Heart right ventricle (tissue), 16 donors: ENCODE measurements at regions not wholly inside any gene's neighbourhood (a gene's known extent, or its start where the extent isn't known, plus 50 kb on each side); places are given as distances from the start of the nearest gene placed in this dataset.

ENCODE experiments used
- ATAC-seq, 8 donors: fragments of 200-7000 bp; cut with Tn5 transposase; one replicate each; pipeline ENCODE4 v1.9.1; 2020; ENCODE audit warnings: mild to moderate bottlenecking in 8 of 8, moderate library complexity in 8 of 8, moderate number of reproducible peaks in 1 of 8
- DNase-seq, 2 donors: peaks; one replicate each; pipeline ENCODE4 v3.0.0-alpha.2; 2020
- H3K27ac ChIP-seq, 10 donors: fragments of 200-600 bp; sonication (generic) in 2 of 10; one replicate each; pipeline versions ENCODE4 v1.5.0 to v1.8.0; 2020 to 2022; ENCODE audit warnings: mild to moderate bottlenecking in 3 of 10
- H3K27me3 ChIP-seq, 7 donors: fragments of 200-600 bp; one replicate each; pipeline ENCODE4 v1.8.0; 2021 to 2022; ENCODE audit warnings: mild to moderate bottlenecking in 2 of 7
- H3K36me3 ChIP-seq, 9 donors: fragments of 200-600 bp; sonication (generic) in 1 of 9; one replicate each; pipeline versions ENCODE4 v1.5.0 to v1.8.0; 2020 to 2022; ENCODE audit warnings: mild to moderate bottlenecking in 2 of 9
- H3K4me1 ChIP-seq, 9 donors: fragments of 200-600 bp; sonication (generic) in 1 of 9; one replicate each; pipeline versions ENCODE4 v1.5.0 to v1.8.0; 2020 to 2022; ENCODE audit warnings: mild to moderate bottlenecking in 4 of 9
- H3K4me3 ChIP-seq, 10 donors: fragments of 200-600 bp; sonication (generic) in 2 of 10; one replicate each; pipeline versions ENCODE4 v1.5.0 to v1.8.0; 2020 to 2022; ENCODE audit warnings: mild to moderate bottlenecking in 7 of 10, moderate library complexity in 2 of 10
- H3K9me3 ChIP-seq, 11 donors: fragments of 200-600 bp in 10 of 11; sonication (generic) in 2 of 11; one replicate each; pipeline versions ENCODE4 v1.5.0 to v1.8.0; 2013 to 2022; ENCODE audit warnings: mild to moderate bottlenecking in 2 of 11, control low read depth in 1 of 11, moderate library complexity in 1 of 11
- WGBS, 2 donors: extraction: QIAGEN DNeasy Blood & Tissue Kit; methylation state at CpG; one replicate each; pipeline ENCODE4 v1.1.7; 2013; ENCODE audit warnings: inconsistent platforms in 1 of 2; 5-methylcytosine and 5-hydroxymethylcytosine counted together
- intact Hi-C, 10 donors: fragments of 100-400 bp; cut with DNase I; formaldehyde crosslinking; loops; one replicate each; pipeline versions ENCODE4 v1.11.1 to v1.14.2; 2022
- TF ChIP-seq, protein P1 (sequence below), 9 donors: fragments of 200-600 bp; sonication (generic) in 2 of 9; IDR thresholded peaks; one replicate each; pipeline versions ENCODE4 v1.5.0 to v1.8.0; 2021 to 2022; ENCODE audit warnings: antibody characterized with exemption in 9 of 9, mild to moderate bottlenecking in 5 of 9, moderate library complexity in 1 of 9
- donor health status: Arrhythmogenic right ventricular cardiomyopathy.
- donor health status: ischemic (EF 13 %, LVEDD 7.1; RV severe dilation, severe dysfunction).
- donor health status: healthy with polysubstance abuse.
- donor health status: DM: no; HTN: yes; CAD: no.
- donor health status: DM: no; HTN: no; CAD: no.
- donor health status: ischemic (EF 25% LVEDD 6.9; RV normal size, moderate dysfunction).
- donor health status: ischemic (EF 25% LVEDD 5.7; RV mildly dilated, moderate dysfunction).
- donor health status: healthy.
- donor health status: DM: yes; HTN: yes; CAD: no.
- donor health status: Ischemic cardiomyopathy.
- donor health status: ischemic (EF 35%, LVEDD 5.7; RV mildly dilated, moderate dysfunction).
- donor health status: nonischemic (EF 11% LVEDD 7.7; RV severe dilation, severe dysfunction).
- donor health status: DM: yes; HTN: yes; CAD: no.
- donor health status: PGD.
- donor health status: ischemic (EF 29% LVEDD 5.4; RV normal size, mild dysfunction).
- donor health status: nonischemic (EF 23%, LVEDD 6.1; RV moderate dilation, normal function).

DNA sequence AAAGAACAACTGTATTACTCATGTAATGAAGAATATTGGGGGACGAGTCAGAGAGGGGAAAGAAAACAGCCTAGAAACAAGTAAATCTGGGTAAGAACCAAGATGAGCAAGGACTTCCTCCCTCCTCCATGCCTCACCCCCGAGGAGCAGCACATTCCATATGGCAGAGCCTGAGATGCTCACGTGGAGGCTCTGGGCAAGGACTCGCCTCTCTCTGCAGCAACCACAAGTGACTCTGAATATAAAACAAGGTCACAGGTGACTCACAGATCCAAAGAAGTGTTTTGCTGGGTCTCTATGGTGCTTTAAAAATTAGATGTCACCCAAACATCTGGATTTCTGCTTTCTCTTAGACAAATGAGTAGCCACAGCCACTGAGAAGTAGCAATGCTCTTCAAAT lies 453.0 kb upstream of the SULF2 start:
- DNase-seq (no peak), ATAC-seq (no peak)
- intact Hi-C loops: no loop called here
- Histone ChIP-seq H3K4me1 (no peaks in the 10 kb centered on the region), H3K36me3 (no peaks in the 10 kb centered on the region), H3K27ac (no peak overlapping the region), H3K4me3 (no peak overlapping the region), H3K9me3 (no peaks in the 10 kb centered on the region), H3K27me3 (peaks cover 0 to 4% (median 0%) of the 10 kb centered on the region in 7 donors)
- TF ChIP-seq, protein P1, sequence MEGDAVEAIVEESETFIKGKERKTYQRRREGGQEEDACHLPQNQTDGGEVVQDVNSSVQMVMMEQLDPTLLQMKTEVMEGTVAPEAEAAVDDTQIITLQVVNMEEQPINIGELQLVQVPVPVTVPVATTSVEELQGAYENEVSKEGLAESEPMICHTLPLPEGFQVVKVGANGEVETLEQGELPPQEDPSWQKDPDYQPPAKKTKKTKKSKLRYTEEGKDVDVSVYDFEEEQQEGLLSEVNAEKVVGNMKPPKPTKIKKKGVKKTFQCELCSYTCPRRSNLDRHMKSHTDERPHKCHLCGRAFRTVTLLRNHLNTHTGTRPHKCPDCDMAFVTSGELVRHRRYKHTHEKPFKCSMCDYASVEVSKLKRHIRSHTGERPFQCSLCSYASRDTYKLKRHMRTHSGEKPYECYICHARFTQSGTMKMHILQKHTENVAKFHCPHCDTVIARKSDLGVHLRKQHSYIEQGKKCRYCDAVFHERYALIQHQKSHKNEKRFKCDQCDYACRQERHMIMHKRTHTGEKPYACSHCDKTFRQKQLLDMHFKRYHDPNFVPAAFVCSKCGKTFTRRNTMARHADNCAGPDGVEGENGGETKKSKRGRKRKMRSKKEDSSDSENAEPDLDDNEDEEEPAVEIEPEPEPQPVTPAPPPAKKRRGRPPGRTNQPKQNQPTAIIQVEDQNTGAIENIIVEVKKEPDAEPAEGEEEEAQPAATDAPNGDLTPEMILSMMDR (IDR thresholded peaks at IDR 0.05): no peak
- 76 to 84% methylated on average over 4 of the region's 4 CpGs for WGBS, 2 donors

DNA sequence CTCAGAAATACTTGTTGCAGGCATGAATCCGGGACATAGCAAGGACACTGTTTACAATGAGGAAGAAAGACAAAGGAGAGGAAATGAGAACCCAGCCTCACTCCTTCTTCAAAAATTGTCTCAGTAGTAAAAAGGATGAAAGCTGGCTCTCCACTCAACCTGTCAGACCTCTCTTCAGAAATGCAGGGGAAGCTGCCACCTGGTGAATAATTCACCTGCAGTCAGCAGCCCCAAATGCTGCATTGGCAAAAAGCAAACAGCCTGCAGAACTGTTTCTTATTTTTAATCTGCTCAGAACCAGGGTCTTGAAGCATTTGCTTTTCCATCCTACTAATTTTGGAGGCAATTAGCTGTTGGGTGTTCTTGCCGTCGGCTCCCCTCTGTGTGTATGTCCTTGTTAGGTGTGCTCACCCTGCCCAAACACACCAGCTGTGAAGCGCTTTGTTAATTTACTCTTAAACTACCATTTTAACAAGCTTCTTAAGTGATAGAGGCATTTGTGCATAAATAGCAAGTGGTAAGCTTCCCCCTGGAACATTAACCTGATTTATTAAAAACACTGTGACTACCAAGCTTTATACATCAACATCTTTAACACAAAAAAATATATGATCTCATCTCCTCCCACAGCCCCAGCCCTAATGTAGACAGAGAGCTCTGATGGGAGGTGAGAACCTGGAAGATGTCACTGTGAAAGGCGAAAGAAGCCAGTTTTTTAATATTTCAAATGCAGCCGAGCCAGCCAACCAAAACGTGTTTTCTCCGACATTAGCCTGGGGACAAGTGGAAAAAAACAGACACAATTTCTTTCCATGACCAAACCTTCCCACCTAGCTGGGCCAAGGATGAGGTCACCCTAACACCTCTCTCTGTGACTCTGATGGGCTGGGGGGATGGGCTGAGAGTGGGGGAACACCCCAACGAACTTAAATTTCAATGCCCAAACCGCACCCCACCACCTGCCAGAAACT lies 451.0 kb upstream of the SULF2 start:
- H3K36me3 ChIP-seq: no peaks in the 10 kb centered on the region
- DNase-seq (no peak), ATAC-seq (no peak)
- H3K9me3 ChIP-seq: peaks cover 0 to 15% (median 0%) of the 10 kb centered on the region in 11 donors
- peaks cover 0 to 4% (median 0%) of the 10 kb centered on the region in 7 donors for H3K27me3 ChIP-seq
- H3K27ac ChIP-seq: no peak overlapping the region
- TF ChIP-seq, protein P1 (IDR thresholded peaks at IDR 0.05): no peak
- H3K4me1 ChIP-seq: no peaks in the 10 kb centered on the region
- intact Hi-C loops: no loop called here
- no peak overlapping the region for H3K4me3 ChIP-seq
- WGBS, 2 donors: 57 to 69% methylated on average over 10 of the region's 10 CpGs

DNA sequence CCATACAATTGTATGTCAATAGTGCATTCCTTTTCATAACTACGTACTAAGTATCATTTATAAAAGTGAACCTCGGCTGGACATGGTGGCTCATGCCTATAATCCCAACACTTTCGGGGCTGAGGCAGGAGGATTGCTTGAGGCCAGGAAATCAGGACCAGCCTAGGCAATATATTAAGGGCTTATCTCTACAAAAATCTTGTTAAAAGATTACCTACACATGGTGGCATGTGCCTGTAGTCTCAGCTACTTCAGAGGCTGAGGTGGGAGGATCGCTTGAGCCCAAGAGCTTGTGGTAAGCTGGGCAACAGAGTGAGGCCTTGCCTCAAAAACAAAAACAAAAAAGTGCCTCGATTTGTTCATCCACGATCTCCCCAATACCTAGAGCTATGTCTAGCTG lies 449.7 kb upstream of the SULF2 start:
- intact Hi-C loops: no loop called here
- TF ChIP-seq, protein P1 (IDR thresholded peaks at IDR 0.05): no peak
- Histone ChIP-seq H3K36me3 (no peaks in the 10 kb centered on the region), H3K27me3 (peaks cover 0 to 9% (median 0%) of the 10 kb centered on the region in 7 donors), H3K9me3 (peaks cover 0 to 23% (median 0%) of the 10 kb centered on the region in 11 donors), H3K27ac (no peak overlapping the region), H3K4me1 (no peaks in the 10 kb centered on the region), H3K4me3 (no peak overlapping the region)
- ATAC-seq (no peak), DNase-seq (no peak)
- WGBS, 2 donors: 95 to 98% methylated on average over 6 of the region's 6 CpGs

DNA sequence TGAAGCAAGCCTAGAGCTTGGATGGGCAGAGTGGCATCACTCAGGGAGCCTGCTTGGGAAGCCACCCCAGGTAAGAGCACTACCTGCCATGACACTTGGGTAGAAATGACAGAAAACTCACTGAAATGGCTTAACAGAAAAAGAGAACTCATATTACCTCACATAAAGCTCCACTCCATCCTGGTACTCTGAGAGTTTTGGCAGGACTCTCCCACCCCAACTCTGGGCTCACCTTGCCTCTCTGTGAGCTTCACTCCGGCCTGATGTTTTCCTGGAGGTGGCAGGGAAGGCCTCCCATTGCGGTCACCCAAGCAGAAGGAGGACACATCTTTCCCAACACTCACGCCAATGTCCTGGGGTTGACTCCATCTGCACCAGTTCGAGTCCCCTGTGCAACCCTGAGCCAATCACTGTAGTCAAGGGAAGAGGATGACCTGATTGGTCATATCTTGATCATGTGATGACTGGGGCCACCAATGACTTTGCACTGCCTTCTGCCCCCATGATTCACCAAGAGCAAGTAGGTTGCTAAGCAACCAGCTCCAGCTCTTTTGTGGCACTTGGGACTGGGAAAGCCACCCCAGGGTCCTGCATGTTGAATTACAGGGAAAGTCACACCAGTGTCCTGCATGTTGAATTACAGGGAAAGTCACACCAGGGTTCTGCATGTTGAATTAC lies 446.1 kb upstream of the SULF2 start:
- DNase-seq: no peak
- TF ChIP-seq, protein P1 (IDR thresholded peaks at IDR 0.05): no peak
- 95 to 96% methylated on average over 4 of the region's 4 CpGs for WGBS, 2 donors

More for the DNA sequence above, 446.1 kb upstream of the SULF2 start:
- ATAC-seq: no peak
- H3K9me3 ChIP-seq: peaks cover 0 to 23% (median 0%) of the 10 kb centered on the region in 11 donors
- H3K27me3 ChIP-seq: peaks cover 0 to 9% (median 0%) of the 10 kb centered on the region in 7 donors
- intact Hi-C loops: no loop called here
- H3K4me3 ChIP-seq: no peak overlapping the region
- H3K4me1 ChIP-seq: no peaks in the 10 kb centered on the region
- no peak overlapping the region for H3K27ac ChIP-seq
- H3K36me3 ChIP-seq: no peaks in the 10 kb centered on the region
